ENCODE measurements at regions not wholly inside any gene's neighbourhood (a gene's known extent, or its start where the extent isn't known, plus 50 kb on each side); places are given as distances from the start of the nearest gene placed in this dataset.

DNA sequence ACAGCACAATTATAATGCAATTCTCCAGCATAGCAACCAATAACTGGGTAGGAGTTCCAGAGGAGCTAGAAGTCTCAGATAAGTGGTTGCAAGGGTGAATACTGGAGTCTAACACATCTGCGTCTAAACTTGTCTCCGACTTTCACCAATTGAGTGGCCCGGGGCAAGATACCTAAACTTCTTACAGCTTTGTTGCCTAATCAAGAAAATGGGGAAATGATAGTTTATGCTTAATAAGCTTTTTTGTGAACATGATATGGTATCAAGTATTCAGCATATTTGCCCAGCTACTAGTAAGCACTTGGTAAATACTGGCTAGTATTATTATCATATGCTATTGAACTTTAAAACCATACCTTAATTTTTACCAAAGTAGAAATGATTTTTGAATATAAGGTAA lies 183.5 kb downstream of the KCNJ2 start:
- Histone ChIP-seq H3K27me3 (replicated peaks; ENCODE audit: insufficient read depth) (no peaks in the 10 kb centered on the region), H3K27ac (no peak overlapping the region), H3K9me3 (no peaks in the 10 kb centered on the region), H3K36me3 (no peaks in the 10 kb centered on the region), H3K4me3 (no peak overlapping the region), H3K4me1 (replicated peaks) (no peaks in the 10 kb centered on the region)
- WGBS: 84% methylated on average over 3 of the region's 3 CpGs
- TF ChIP-seq, protein P1, sequence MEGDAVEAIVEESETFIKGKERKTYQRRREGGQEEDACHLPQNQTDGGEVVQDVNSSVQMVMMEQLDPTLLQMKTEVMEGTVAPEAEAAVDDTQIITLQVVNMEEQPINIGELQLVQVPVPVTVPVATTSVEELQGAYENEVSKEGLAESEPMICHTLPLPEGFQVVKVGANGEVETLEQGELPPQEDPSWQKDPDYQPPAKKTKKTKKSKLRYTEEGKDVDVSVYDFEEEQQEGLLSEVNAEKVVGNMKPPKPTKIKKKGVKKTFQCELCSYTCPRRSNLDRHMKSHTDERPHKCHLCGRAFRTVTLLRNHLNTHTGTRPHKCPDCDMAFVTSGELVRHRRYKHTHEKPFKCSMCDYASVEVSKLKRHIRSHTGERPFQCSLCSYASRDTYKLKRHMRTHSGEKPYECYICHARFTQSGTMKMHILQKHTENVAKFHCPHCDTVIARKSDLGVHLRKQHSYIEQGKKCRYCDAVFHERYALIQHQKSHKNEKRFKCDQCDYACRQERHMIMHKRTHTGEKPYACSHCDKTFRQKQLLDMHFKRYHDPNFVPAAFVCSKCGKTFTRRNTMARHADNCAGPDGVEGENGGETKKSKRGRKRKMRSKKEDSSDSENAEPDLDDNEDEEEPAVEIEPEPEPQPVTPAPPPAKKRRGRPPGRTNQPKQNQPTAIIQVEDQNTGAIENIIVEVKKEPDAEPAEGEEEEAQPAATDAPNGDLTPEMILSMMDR (IDR thresholded peaks at IDR 0.05): no peak
- TF ChIP-seq POLR2AphosphoS5 (IDR thresholded peaks at IDR 0.05) (no peak), POLR2A (IDR thresholded peaks at IDR 0.05) (no peak)
- intact Hi-C loops (cut with DNase I): no loop called here
- no peak for DNase-seq (ENCODE audit: low spot score)

DNA sequence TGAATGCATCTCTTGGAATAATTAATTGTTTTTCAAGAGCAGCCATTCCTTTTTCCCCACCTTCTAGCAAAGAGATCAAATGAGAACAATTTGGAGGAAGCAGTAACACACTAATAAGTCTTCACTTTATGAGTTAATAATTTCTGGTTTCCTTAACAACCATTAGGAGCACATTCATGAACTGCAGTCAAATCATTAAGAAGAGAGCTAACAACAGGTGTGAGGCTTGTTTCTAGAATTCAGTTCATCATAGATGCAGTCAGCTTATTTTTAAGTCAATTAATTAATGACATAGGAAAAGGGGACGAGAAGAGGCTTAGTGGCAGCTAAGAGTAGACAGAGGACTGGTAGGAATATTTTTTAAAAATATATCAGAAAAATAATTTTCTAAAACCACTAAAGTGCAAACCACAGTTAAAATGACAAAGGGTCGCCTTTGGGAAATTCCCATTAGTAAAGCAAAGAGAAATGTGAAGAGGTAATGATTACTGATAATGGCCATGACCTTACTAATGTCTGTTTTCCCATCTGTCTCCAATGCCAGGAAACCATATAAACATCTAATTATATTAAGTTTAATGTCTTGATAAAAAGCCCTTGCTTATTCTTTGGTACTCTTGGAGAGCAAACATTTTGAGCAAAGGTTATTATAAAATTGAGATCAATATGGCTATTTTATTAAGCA lies 184.2 kb downstream of the KCNJ2 start:
- WGBS: 96% methylated on average over 2 of the region's 2 CpGs
- no peaks in the 10 kb centered on the region for H3K36me3 ChIP-seq
- no peaks in the 10 kb centered on the region for H3K9me3 ChIP-seq
- no peaks in the 10 kb centered on the region for H3K4me1 ChIP-seq (replicated peaks)
- TF ChIP-seq, protein P1 (IDR thresholded peaks at IDR 0.05): no peak
- TF ChIP-seq POLR2A (IDR thresholded peaks at IDR 0.05) (no peak), POLR2AphosphoS5 (IDR thresholded peaks at IDR 0.05) (no peak)
- intact Hi-C loops (cut with DNase I): no loop called here
- H3K27me3 ChIP-seq (replicated peaks; ENCODE audit: insufficient read depth): no peaks in the 10 kb centered on the region
- H3K27ac ChIP-seq: no peak overlapping the region
- no peak overlapping the region for H3K4me3 ChIP-seq
- no peak for DNase-seq (ENCODE audit: low spot score)

DNA sequence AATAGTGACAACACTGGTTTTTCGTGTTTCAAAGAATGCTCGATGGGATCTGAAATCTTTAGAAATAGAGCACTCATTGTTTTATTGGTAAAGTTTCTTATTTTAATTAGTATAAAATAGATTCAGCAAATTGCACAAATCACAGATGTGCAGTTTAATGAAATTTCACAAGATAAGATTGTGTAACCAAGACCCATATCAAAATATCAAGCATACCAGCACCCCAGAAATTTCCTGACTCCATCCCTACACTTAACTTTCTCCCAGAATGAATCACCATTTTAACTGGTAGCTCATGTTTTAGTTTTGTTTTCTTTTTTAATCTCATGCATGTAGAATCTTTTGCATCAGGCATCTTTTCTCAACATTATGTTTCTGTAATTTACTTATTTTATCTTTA lies 185.9 kb downstream of the KCNJ2 start:
- TF ChIP-seq, protein P1 (IDR thresholded peaks at IDR 0.05): no peak
- no peak for TF ChIP-seq POLR2AphosphoS5 (IDR thresholded peaks at IDR 0.05)
- no peak for TF ChIP-seq POLR2A (IDR thresholded peaks at IDR 0.05)
- Histone ChIP-seq H3K36me3 (no peaks in the 10 kb centered on the region), H3K4me3 (no peak overlapping the region), H3K9me3 (no peaks in the 10 kb centered on the region), H3K27me3 (replicated peaks; ENCODE audit: insufficient read depth) (no peaks in the 10 kb centered on the region), H3K4me1 (replicated peaks) (no peaks in the 10 kb centered on the region), H3K27ac (no peak overlapping the region)
- 29% methylated on average over 2 of the region's 2 CpGs for WGBS
- no peak for DNase-seq (ENCODE audit: low spot score)
- intact Hi-C loops (cut with DNase I): no loop called here

DNA sequence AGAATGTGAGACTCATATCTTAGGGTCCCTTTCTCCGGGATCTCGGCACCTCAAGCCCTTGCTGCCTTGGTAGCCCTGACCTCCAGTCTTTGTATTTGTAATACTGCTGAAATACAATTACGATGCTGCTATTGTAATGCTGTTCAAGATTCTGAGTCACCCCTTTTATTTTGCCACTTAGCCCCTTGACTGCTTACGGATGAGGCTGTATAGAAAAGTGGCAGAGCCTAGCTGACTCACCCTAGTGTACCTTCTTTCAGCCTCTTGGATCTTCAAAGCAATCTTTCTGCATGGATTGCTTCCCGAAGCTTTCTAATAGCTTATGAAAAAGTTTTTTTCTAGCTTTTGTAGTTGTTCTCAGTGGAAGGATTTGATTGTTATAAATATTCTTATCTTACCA lies 187.9 kb downstream of the KCNJ2 start:
- TF ChIP-seq POLR2A (IDR thresholded peaks at IDR 0.05) (no peak), POLR2AphosphoS5 (IDR thresholded peaks at IDR 0.05) (no peak)
- TF ChIP-seq, protein P1 (IDR thresholded peaks at IDR 0.05): no peak
- DNase-seq (ENCODE audit: low spot score): no peak
- H3K9me3 ChIP-seq: no peaks in the 10 kb centered on the region
- H3K36me3 ChIP-seq: no peaks in the 10 kb centered on the region
- intact Hi-C loops (cut with DNase I): no loop called here
- no peaks in the 10 kb centered on the region for H3K4me1 ChIP-seq (replicated peaks)
- H3K4me3 ChIP-seq: no peak overlapping the region
- no peaks in the 10 kb centered on the region for H3K27me3 ChIP-seq (replicated peaks; ENCODE audit: insufficient read depth)
- H3K27ac ChIP-seq: no peak overlapping the region
- WGBS: 94% methylated on average over 5 of the region's 5 CpGs

DNA sequence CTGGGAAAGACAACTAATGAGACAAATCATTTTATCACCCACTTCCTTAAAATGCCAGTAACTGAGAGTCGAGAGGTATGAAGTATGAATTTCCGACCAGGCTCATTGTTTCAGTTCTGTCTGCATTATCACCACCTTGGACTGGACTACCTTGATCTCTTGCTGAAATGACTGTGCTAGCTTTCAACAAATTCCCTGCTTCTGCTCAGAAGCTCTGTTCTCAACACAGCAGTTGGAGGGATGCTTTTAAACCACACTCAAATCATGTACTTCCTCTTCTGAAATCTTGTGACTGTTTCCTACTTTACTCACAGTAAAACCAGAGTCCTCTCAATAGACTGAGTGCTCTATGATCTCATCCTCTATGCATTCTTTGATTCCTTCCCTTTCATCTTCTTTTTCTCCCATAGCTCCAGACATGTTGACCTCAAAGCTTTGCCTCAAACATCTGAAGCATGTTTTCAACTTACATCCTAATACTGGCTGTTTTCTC lies 195.8 kb downstream of the KCNJ2 start:
- Histone ChIP-seq H3K4me3 (no peak overlapping the region), H3K27ac (no peak overlapping the region), H3K4me1 (replicated peaks) (no peaks in the 10 kb centered on the region), H3K27me3 (replicated peaks; ENCODE audit: insufficient read depth) (no peaks in the 10 kb centered on the region), H3K9me3 (no peaks in the 10 kb centered on the region), H3K36me3 (no peaks in the 10 kb centered on the region)
- 48% methylated on average over 2 of the region's 2 CpGs for WGBS
- DNase-seq (ENCODE audit: low spot score): no peak
- intact Hi-C loops (cut with DNase I): no loop called here
- no peak for TF ChIP-seq POLR2A (IDR thresholded peaks at IDR 0.05)
- no peak for TF ChIP-seq POLR2AphosphoS5 (IDR thresholded peaks at IDR 0.05)
- TF ChIP-seq, protein P1 (IDR thresholded peaks at IDR 0.05): no peak
